Activated CD8-positive, alpha-beta memory T cell treated with anti-CD3 and anti-CD28 coated beads, Interleukin-2, amount 10 ng/mL, durations not matched to agents 7 days and 5 days (primary cell): ENCODE measurements at regions not wholly inside any gene's neighbourhood (a gene's known extent, or its start where the extent isn't known, plus 50 kb on each side); places are given as distances from the start of the nearest gene placed in this dataset.

Experiments used
- ATAC-seq: fragments of 150-1000 bp; cut with Tn5 transposase; one replicate; pipeline ENCODE4 v1.10.0; 2021; ENCODE audit warnings: moderate library complexity
- CTCF ChIA-PET: fragments of 350-600 bp; sonication (Branson Sonifier 250); formaldehyde crosslinking; loops from one replicate; lab custom pipeline; 2021; ENCODE audit warnings: antibody characterized with exemption; lab: Charles Lee
- DNase-seq: peaks from one replicate; pipeline ENCODE4 v3.0.0-alpha.2; 2020
- H3K27ac Mint-ChIP-seq: one replicate; pipeline ENCODE4 v1.8.0; 2021; ENCODE audit warnings: mild to moderate bottlenecking, mixed read lengths
- H3K27me3 Mint-ChIP-seq: one replicate; pipeline ENCODE4 v1.8.0; 2021; ENCODE audit warnings: mixed read lengths
- H3K36me3 Mint-ChIP-seq: one replicate; pipeline ENCODE4 v1.8.0; 2021; ENCODE audit warnings: mild to moderate bottlenecking, mixed read lengths
- H3K4me1 Mint-ChIP-seq: one replicate; pipeline ENCODE4 v1.8.0; 2021; ENCODE audit warnings: mixed read lengths
- H3K4me3 Mint-ChIP-seq: one replicate; pipeline ENCODE4 v1.8.0; 2021; ENCODE audit warnings: mild to moderate bottlenecking, moderate library complexity, mixed read lengths
- H3K9me3 Mint-ChIP-seq: one replicate; pipeline ENCODE4 v1.8.0; 2022; ENCODE audit warnings: low read depth, mixed read lengths

GRCh38 chr1:58927722-58928085, 143.9 kb upstream of the JUN start:
- no peak overlapping the region for H3K27ac Mint-ChIP-seq
- H3K9me3 Mint-ChIP-seq: peaks cover 4% of the 10 kb centered on the region
- peaks cover 3% of the 10 kb centered on the region for H3K36me3 Mint-ChIP-seq
- H3K27me3 Mint-ChIP-seq: no peaks in the 10 kb centered on the region
- H3K4me3 Mint-ChIP-seq: no peak overlapping the region
- DNase-seq (peak; percentile 37), ATAC-seq (no peak)
- peaks cover 56% of the 10 kb centered on the region for H3K4me1 Mint-ChIP-seq
- CTCF ChIA-PET: interaction anchor here (1.2 to 2.0 kb wide), 2 partner anchors 12 to 17 kb away, joined by 3 to 6 read pairs; no protein-coding TSS in a partner anchor

GRCh38 chr1:58928514-58928913, 144.7 kb upstream of the JUN start:
- CTCF ChIA-PET: interaction anchor here (1.0 to 2.0 kb wide), 3 partner anchors 11 to 92 kb away, joined by 3 to 6 read pairs (median 3); no protein-coding TSS in a partner anchor
- no peak overlapping the region for H3K4me3 Mint-ChIP-seq
- H3K27ac Mint-ChIP-seq: no peak overlapping the region
- H3K4me1 Mint-ChIP-seq: peaks cover 56% of the 10 kb centered on the region
- H3K9me3 Mint-ChIP-seq: peaks cover 4% of the 10 kb centered on the region
- no peak for ATAC-seq
- DNase-seq: no peak
- H3K36me3 Mint-ChIP-seq: peaks cover 3% of the 10 kb centered on the region
- no peaks in the 10 kb centered on the region for H3K27me3 Mint-ChIP-seq

- Mint-ChIP-seq H3K4me1 (peaks cover 60% of the 10 kb centered on the region), H3K27ac (no peak overlapping the region), H3K36me3 (peaks cover 4% of the 10 kb centered on the region), H3K9me3 (peaks cover 4% of the 10 kb centered on the region), H3K4me3 (no peak overlapping the region), H3K27me3 (no peaks in the 10 kb centered on the region)
- DNase-seq (peak; percentile 62), ATAC-seq (peak; percentile 42)
- CTCF ChIA-PET: no interaction called here
Measured at GRCh38 chr1:58929671-58930325, 146.0 kb upstream of the JUN start.

GRCh38 chr1:58931024-58931423, 147.2 kb upstream of the JUN start:
- H3K9me3 Mint-ChIP-seq: no peaks in the 10 kb centered on the region
- no peak overlapping the region for H3K4me3 Mint-ChIP-seq
- no peaks in the 10 kb centered on the region for H3K27me3 Mint-ChIP-seq
- H3K4me1 Mint-ChIP-seq: peaks cover 60% of the 10 kb centered on the region
- CTCF ChIA-PET: interaction anchor here (1.4 kb wide), 1 partner anchor 768 kb away, joined by 3 read pairs; no protein-coding TSS in a partner anchor
- ATAC-seq (no peak), DNase-seq (no peak)
- peaks cover 2% of the 10 kb centered on the region for H3K36me3 Mint-ChIP-seq
- H3K27ac Mint-ChIP-seq: no peak overlapping the region

GRCh38 chr1:58931756-58932155, 147.9 kb upstream of the JUN start:
- Mint-ChIP-seq H3K27ac (no peak overlapping the region), H3K27me3 (no peaks in the 10 kb centered on the region), H3K9me3 (no peaks in the 10 kb centered on the region), H3K36me3 (peaks cover 2% of the 10 kb centered on the region), H3K4me3 (no peak overlapping the region), H3K4me1 (peaks cover 58% of the 10 kb centered on the region)
- CTCF ChIA-PET: interaction anchor here (1.4 to 1.8 kb wide), 2 partner anchors 10 to 768 kb away, joined by 3 to 5 read pairs; no protein-coding TSS in a partner anchor
- ATAC-seq (no peak), DNase-seq (no peak)

- peaks cover 47% of the 10 kb centered on the region for H3K4me1 Mint-ChIP-seq
- ATAC-seq (peak; percentile 42), DNase-seq (peak; percentile 42)
Measured at GRCh38 chr1:58932859-58933598, 149.2 kb upstream of the JUN start.

GRCh38 chr1:58933599-58933926, 149.7 kb upstream of the JUN start:
- no peak for ATAC-seq
- CTCF ChIA-PET: interaction anchor here (0.9 to 1.8 kb wide), 2 partner anchors 8 to 11 kb away, joined by 3 to 5 read pairs; no protein-coding TSS in a partner anchor
- H3K27me3 Mint-ChIP-seq: no peaks in the 10 kb centered on the region
- H3K4me1 Mint-ChIP-seq: peaks cover 42% of the 10 kb centered on the region
- H3K9me3 Mint-ChIP-seq: no peaks in the 10 kb centered on the region
- no peak overlapping the region for H3K27ac Mint-ChIP-seq
- no peak for DNase-seq
- H3K4me3 Mint-ChIP-seq: no peak overlapping the region
- H3K36me3 Mint-ChIP-seq: peaks cover 2% of the 10 kb centered on the region

More at GRCh38 chr1:58932859-58933598, 149.2 kb upstream of the JUN start:
- Mint-ChIP-seq H3K27me3 (no peaks in the 10 kb centered on the region), H3K4me3 (no peak overlapping the region), H3K36me3 (peaks cover 2% of the 10 kb centered on the region), H3K27ac (peak overlapping the region; percentile 61), H3K9me3 (no peaks in the 10 kb centered on the region)
- CTCF ChIA-PET: interaction anchor here (0.9 to 1.8 kb wide), 2 partner anchors 8 to 10 kb away, joined by 3 to 5 read pairs; no protein-coding TSS in a partner anchor

- DNase-seq: no peak
- ATAC-seq: no peak
- CTCF ChIA-PET: no interaction called here
- Mint-ChIP-seq H3K4me1 (peaks cover 33% of the 10 kb centered on the region), H3K4me3 (no peak overlapping the region), H3K27me3 (no peaks in the 10 kb centered on the region), H3K9me3 (no peaks in the 10 kb centered on the region), H3K27ac (no peak overlapping the region), H3K36me3 (peaks cover 2% of the 10 kb centered on the region)
Measured at GRCh38 chr1:58934706-58935105, 150.9 kb upstream of the JUN start.

- Mint-ChIP-seq H3K36me3 (peaks cover 2% of the 10 kb centered on the region), H3K27ac (no peak overlapping the region), H3K4me3 (no peak overlapping the region), H3K27me3 (no peaks in the 10 kb centered on the region), H3K4me1 (peaks cover 48% of the 10 kb centered on the region), H3K9me3 (no peaks in the 10 kb centered on the region)
- ATAC-seq (no peak), DNase-seq (peak; percentile 34)
- CTCF ChIA-PET: interaction anchor here (0.6 to 1.6 kb wide), 5 partner anchors 15 to 762 kb away, joined by 3 to 5 read pairs (median 3); no protein-coding TSS in a partner anchor
Measured at GRCh38 chr1:58936973-58937372, 153.1 kb upstream of the JUN start.

GRCh38 chr1:58939146-58939545, 155.3 kb upstream of the JUN start:
- no peak for ATAC-seq
- Mint-ChIP-seq H3K27ac (no peak overlapping the region), H3K4me1 (peaks cover 52% of the 10 kb centered on the region), H3K27me3 (no peaks in the 10 kb centered on the region), H3K36me3 (peaks cover 4% of the 10 kb centered on the region), H3K9me3 (no peaks in the 10 kb centered on the region), H3K4me3 (no peak overlapping the region)
- CTCF ChIA-PET: interaction anchor here (1.6 to 1.8 kb wide), 2 partner anchors 11 to 760 kb away, joined by 5 to 6 read pairs; no protein-coding TSS in a partner anchor
- DNase-seq: no peak

GRCh38 chr1:58939666-58940370, 156.0 kb upstream of the JUN start:
- peaks cover 2% of the 10 kb centered on the region for H3K36me3 Mint-ChIP-seq
- CTCF ChIA-PET: interaction anchor here (1.2 to 1.8 kb wide), 4 partner anchors 10 to 759 kb away, joined by 3 to 6 read pairs (median 4); no protein-coding TSS in a partner anchor
- H3K4me1 Mint-ChIP-seq: peaks cover 55% of the 10 kb centered on the region
- H3K9me3 Mint-ChIP-seq: no peaks in the 10 kb centered on the region
- DNase-seq (no peak), ATAC-seq (no peak)
- no peak overlapping the region for H3K4me3 Mint-ChIP-seq
- no peak overlapping the region for H3K27ac Mint-ChIP-seq
- no peaks in the 10 kb centered on the region for H3K27me3 Mint-ChIP-seq

GRCh38 chr1:58941471-58942289, 157.8 kb upstream of the JUN start:
- Mint-ChIP-seq H3K4me1 (peaks cover 55% of the 10 kb centered on the region), H3K36me3 (peaks cover 9% of the 10 kb centered on the region), H3K9me3 (peaks cover 7% of the 10 kb centered on the region), H3K27me3 (no peaks in the 10 kb centered on the region), H3K4me3 (peak overlapping the region; percentile 25), H3K27ac (peak overlapping the region; percentile 87)
- peak; percentile 82 for DNase-seq
- peak; percentile 89 for ATAC-seq
- CTCF ChIA-PET: interaction anchor here (0.9 to 2.6 kb wide), 11 partner anchors 9 to 160 kb away, joined by 4 to 13 read pairs (median 4); no protein-coding TSS in a partner anchor
